ENCODE measurements at regions not wholly inside any gene's neighbourhood (a gene's known extent, or its start where the extent isn't known, plus 50 kb on each side); places are given as distances from the start of the nearest gene placed in this dataset.

DNA sequence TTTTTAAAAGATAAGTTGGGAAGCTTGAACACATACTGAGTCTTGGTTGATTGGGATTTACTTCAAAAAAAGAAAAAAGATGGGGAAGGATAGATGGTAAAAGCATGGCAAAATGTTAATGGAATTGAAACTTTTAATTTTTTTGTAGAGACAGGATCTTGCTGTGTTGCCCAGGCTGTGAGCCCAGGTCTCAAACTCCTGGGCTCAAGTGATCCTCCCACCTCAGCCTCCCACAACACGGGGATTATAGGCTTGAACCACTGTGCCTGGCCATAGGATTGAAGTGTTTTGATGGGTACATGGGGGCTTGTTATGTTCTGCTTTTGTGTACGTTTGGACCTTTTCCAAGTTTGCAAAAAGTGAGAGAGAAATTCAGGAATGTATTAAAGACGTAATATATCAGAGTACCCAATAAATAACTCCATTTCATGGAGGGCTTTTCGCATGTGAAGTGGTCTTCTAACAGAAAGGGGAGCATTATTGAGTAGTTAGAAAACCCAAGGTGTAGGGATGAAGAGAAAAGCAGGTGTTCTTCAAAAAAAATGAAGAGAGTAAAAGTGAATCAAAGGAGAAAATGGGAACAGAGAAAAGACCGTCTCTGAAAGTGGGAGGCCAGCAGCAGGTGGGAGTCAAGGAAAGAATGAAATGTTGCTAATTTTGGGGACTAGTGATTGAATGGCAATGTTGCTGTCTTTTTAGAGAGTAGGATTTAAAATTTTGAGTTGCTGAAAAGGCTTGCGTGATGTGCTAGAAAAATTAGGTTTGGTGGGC lies 55.2 kb downstream of the GARRE1 start (continued):
- TF ChIP-seq, protein P1, sequence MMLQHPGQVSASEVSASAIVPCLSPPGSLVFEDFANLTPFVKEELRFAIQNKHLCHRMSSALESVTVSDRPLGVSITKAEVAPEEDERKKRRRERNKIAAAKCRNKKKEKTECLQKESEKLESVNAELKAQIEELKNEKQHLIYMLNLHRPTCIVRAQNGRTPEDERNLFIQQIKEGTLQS (IDR thresholded peaks at IDR 0.05; ENCODE audit: insufficient read depth, low read depth, low read length), result no peak
